ENCODE measurements at regions not wholly inside any gene's neighbourhood (a gene's known extent, or its start where the extent isn't known, plus 50 kb on each side); places are given as distances from the start of the nearest gene placed in this dataset.

GRCh38 chr6:121971931-121972335, 427.5 kb upstream of the HSF2 start:
- no peak for TF ChIP-seq CTCF (IDR thresholded peaks at IDR 0.05; ENCODE audit: borderline replicate concordance, extremely low read depth, insufficient read depth)
- Histone ChIP-seq H3K27ac (ENCODE audit: low read depth in 2 of 2, low read length in 2 of 2) (no peak overlapping the region), H3K9ac (ENCODE audit: low read length in 3 of 3) (no peak overlapping the region), H3K27me3 (ENCODE audit: control insufficient read depth, insufficient read depth, low read length) (no peaks in the 10 kb centered on the region), H3K9me3 (ENCODE audit: control insufficient read depth in 2 of 3, insufficient read depth in 1 of 3, low read length in 3 of 3) (no peaks in the 10 kb centered on the region), H3K4me3 (ENCODE audit: low read length in 3 of 3) (no peak overlapping the region), H3K36me3 (ENCODE audit: control insufficient read depth in 2 of 3, insufficient read depth in 3 of 3, low read length in 3 of 3) (no peaks in the 10 kb centered on the region), H3K4me1 (ENCODE audit: control insufficient read depth in 2 of 3, insufficient read depth in 2 of 3, low read depth in 1 of 3, low read length in 3 of 3) (no peaks in the 10 kb centered on the region)
- no peak for FAIRE-seq
- intact Hi-C loops (cut with DNase I), result no loop called here
- DNase-seq, result no peak

GRCh38 chr6:121984956-121985355, 414.5 kb upstream of the HSF2 start:
- Histone ChIP-seq H3K27ac (ENCODE audit: low read depth in 2 of 2, low read length in 2 of 2) (no peak overlapping the region), H3K4me1 (ENCODE audit: control insufficient read depth in 2 of 3, insufficient read depth in 2 of 3, low read depth in 1 of 3, low read length in 3 of 3) (no peaks in the 10 kb centered on the region), H3K36me3 (ENCODE audit: control insufficient read depth in 2 of 3, insufficient read depth in 3 of 3, low read length in 3 of 3) (no peaks in the 10 kb centered on the region), H3K9me3 (ENCODE audit: control insufficient read depth in 2 of 3, insufficient read depth in 1 of 3, low read length in 3 of 3) (no peaks in the 10 kb centered on the region), H3K4me3 (ENCODE audit: low read length in 3 of 3) (no peak overlapping the region), H3K27me3 (ENCODE audit: control insufficient read depth, insufficient read depth, low read length) (no peaks in the 10 kb centered on the region), H3K9ac (ENCODE audit: low read length in 3 of 3) (no peak overlapping the region)
- intact Hi-C loops (cut with DNase I), result no loop called here
- FAIRE-seq (no peak), DNase-seq (no peak)
- no peak for TF ChIP-seq CTCF (IDR thresholded peaks at IDR 0.05; ENCODE audit: borderline replicate concordance, extremely low read depth, insufficient read depth)

- DNase-seq (no peak), FAIRE-seq (no peak)
- no peak overlapping the region for H3K9ac ChIP-seq (ENCODE audit: low read length in 3 of 3)
- intact Hi-C loops (cut with DNase I), result no loop called here
- no peaks in the 10 kb centered on the region for H3K36me3 ChIP-seq (ENCODE audit: control insufficient read depth in 2 of 3, insufficient read depth in 3 of 3, low read length in 3 of 3)
- no peaks in the 10 kb centered on the region for H3K9me3 ChIP-seq (ENCODE audit: control insufficient read depth in 2 of 3, insufficient read depth in 1 of 3, low read length in 3 of 3)
- no peaks in the 10 kb centered on the region for H3K27me3 ChIP-seq (ENCODE audit: control insufficient read depth, insufficient read depth, low read length)
- H3K4me1 ChIP-seq (ENCODE audit: control insufficient read depth in 2 of 3, insufficient read depth in 2 of 3, low read depth in 1 of 3, low read length in 3 of 3), result no peaks in the 10 kb centered on the region
- no peak overlapping the region for H3K4me3 ChIP-seq (ENCODE audit: low read length in 3 of 3)
- H3K27ac ChIP-seq (ENCODE audit: low read depth in 2 of 2, low read length in 2 of 2), result no peak overlapping the region
- no peak for TF ChIP-seq CTCF (IDR thresholded peaks at IDR 0.05; ENCODE audit: borderline replicate concordance, extremely low read depth, insufficient read depth)
These were observed 406.1 kb upstream of the HSF2 start for GRCh38 chr6:121993362-121993761.

GRCh38 chr6:121994919-121995318, 404.5 kb upstream of the HSF2 start:
- Histone ChIP-seq H3K4me1 (ENCODE audit: control insufficient read depth in 2 of 3, insufficient read depth in 2 of 3, low read depth in 1 of 3, low read length in 3 of 3) (no peaks in the 10 kb centered on the region), H3K9me3 (ENCODE audit: control insufficient read depth in 2 of 3, insufficient read depth in 1 of 3, low read length in 3 of 3) (no peaks in the 10 kb centered on the region), H3K27ac (ENCODE audit: low read depth in 2 of 2, low read length in 2 of 2) (no peak overlapping the region), H3K36me3 (ENCODE audit: control insufficient read depth in 2 of 3, insufficient read depth in 3 of 3, low read length in 3 of 3) (no peaks in the 10 kb centered on the region), H3K27me3 (ENCODE audit: control insufficient read depth, insufficient read depth, low read length) (no peaks in the 10 kb centered on the region), H3K9ac (ENCODE audit: low read length in 3 of 3) (no peak overlapping the region), H3K4me3 (ENCODE audit: low read length in 3 of 3) (no peak overlapping the region)
- FAIRE-seq, result no peak
- intact Hi-C loops (cut with DNase I), result no loop called here
- no peak for TF ChIP-seq CTCF (IDR thresholded peaks at IDR 0.05; ENCODE audit: borderline replicate concordance, extremely low read depth, insufficient read depth)
- DNase-seq, result no peak
